Tibial nerve (tissue), 4 donors: ENCODE measurements at regions not wholly inside any gene's neighbourhood (a gene's known extent, or its start where the extent isn't known, plus 50 kb on each side); places are given as distances from the start of the nearest gene placed in this dataset.

Experiments
- DNase-seq, 2 donors: peaks; one replicate each; pipeline ENCODE4 v3.0.0-alpha.2; 2019; ENCODE audit warnings: low spot score in 2 of 2
- H3K27ac ChIP-seq, 4 donors: fragments of 200-600 bp; sonication (generic) in 3 of 4; one replicate each; pipeline ENCODE4 v1.5.1; 2017 to 2019; ENCODE audit warnings: mild to moderate bottlenecking in 1 of 4
- H3K27me3 ChIP-seq, 2 donors: fragments of 200-600 bp; sonication (generic) in 1 of 2; one replicate each; pipeline versions ENCODE4 v1.5.1 to v1.6.0; 2017 to 2019
- H3K36me3 ChIP-seq, 3 donors: fragments of 200-600 bp; sonication (generic); one replicate each; pipeline ENCODE4 v1.5.1; 2018 to 2019
- H3K4me1 ChIP-seq, 4 donors: fragments of 200-600 bp; sonication (generic) in 3 of 4; one replicate each; pipeline ENCODE4 v1.5.1; 2017 to 2019
- H3K4me3 ChIP-seq, 4 donors: fragments of 200-600 bp; sonication (generic) in 3 of 4; one replicate each; pipeline ENCODE4 v1.5.1; 2017 to 2019; ENCODE audit warnings: mild to moderate bottlenecking in 1 of 4, moderate library complexity in 1 of 4
- H3K9me3 ChIP-seq, 4 donors: fragments of 200-600 bp; sonication (generic) in 3 of 4; one replicate each; pipeline ENCODE4 v1.5.1; 2017 to 2019
- EP300 ChIP-seq, 2 donors: sonication (generic); formaldehyde crosslinking; IDR thresholded peaks; one replicate each; pipeline ENCODE4 v1.6.1; 2017; ENCODE audit warnings: antibody characterized with exemption in 2 of 2, mild to moderate bottlenecking in 1 of 2
- POLR2A ChIP-seq, 2 donors: fragments of 450-650 bp; IDR thresholded peaks; one replicate each; pipeline ENCODE4 v1.6.1; 2017; ENCODE audit warnings: antibody characterized with exemption in 2 of 2, mild to moderate bottlenecking in 2 of 2, moderate library complexity in 2 of 2
- WGBS, 2 donors: methylation state at CpG; one replicate each; pipeline ENCODE4 v1.1.5; 2018; 5-methylcytosine and 5-hydroxymethylcytosine counted together
- TF ChIP-seq, protein P1 (sequence below), 5 experiments: fragments of 200-600 bp in 3 of 5; fragments of 450-650 bp in 2 of 5; sonication (generic) in 3 of 5; IDR thresholded peaks; one replicate each; pipeline ENCODE4 v1.5.1; 2016 to 2019; ENCODE audit warnings: antibody characterized with exemption in 5 of 5, mild to moderate bottlenecking in 3 of 5, moderate library complexity in 2 of 5

DNA sequence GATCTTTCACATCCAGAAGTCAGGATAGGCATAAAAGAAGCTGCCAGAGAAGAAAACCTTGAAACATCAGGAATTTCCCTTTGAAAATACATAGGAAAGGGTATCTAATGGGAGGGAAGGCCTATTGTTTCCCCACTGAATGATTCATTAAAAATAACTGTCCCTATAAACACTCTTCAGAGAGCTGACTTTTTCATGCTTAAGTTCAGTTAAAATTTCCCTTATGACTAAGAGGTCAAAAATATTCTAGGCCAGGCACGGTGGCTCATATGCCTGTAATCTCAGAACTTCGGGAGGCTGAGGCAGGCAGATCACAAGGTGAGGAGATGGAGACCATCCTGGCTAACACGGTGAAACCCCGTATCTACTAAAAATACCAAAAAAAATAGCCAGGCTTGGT, 499.5 kb downstream of the ENC1 start:
- H3K36me3 ChIP-seq, result no peaks in the 10 kb centered on the region
- no peaks in the 10 kb centered on the region for H3K4me1 ChIP-seq
- DNase-seq, result no peak
- no peak overlapping the region for H3K27ac ChIP-seq
- WGBS, 2 donors, result 76 to 78% methylated on average over 4 of the region's 4 CpGs
- TF ChIP-seq POLR2A (IDR thresholded peaks at IDR 0.05), result no peak
- no peak for TF ChIP-seq EP300 (IDR thresholded peaks at IDR 0.05)
- TF ChIP-seq, protein P1, sequence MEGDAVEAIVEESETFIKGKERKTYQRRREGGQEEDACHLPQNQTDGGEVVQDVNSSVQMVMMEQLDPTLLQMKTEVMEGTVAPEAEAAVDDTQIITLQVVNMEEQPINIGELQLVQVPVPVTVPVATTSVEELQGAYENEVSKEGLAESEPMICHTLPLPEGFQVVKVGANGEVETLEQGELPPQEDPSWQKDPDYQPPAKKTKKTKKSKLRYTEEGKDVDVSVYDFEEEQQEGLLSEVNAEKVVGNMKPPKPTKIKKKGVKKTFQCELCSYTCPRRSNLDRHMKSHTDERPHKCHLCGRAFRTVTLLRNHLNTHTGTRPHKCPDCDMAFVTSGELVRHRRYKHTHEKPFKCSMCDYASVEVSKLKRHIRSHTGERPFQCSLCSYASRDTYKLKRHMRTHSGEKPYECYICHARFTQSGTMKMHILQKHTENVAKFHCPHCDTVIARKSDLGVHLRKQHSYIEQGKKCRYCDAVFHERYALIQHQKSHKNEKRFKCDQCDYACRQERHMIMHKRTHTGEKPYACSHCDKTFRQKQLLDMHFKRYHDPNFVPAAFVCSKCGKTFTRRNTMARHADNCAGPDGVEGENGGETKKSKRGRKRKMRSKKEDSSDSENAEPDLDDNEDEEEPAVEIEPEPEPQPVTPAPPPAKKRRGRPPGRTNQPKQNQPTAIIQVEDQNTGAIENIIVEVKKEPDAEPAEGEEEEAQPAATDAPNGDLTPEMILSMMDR (IDR thresholded peaks at IDR 0.05), result no peak
- H3K27me3 ChIP-seq, result no peaks in the 10 kb centered on the region
- H3K9me3 ChIP-seq, result no peaks in the 10 kb centered on the region
- H3K4me3 ChIP-seq, result no peak overlapping the region

DNA sequence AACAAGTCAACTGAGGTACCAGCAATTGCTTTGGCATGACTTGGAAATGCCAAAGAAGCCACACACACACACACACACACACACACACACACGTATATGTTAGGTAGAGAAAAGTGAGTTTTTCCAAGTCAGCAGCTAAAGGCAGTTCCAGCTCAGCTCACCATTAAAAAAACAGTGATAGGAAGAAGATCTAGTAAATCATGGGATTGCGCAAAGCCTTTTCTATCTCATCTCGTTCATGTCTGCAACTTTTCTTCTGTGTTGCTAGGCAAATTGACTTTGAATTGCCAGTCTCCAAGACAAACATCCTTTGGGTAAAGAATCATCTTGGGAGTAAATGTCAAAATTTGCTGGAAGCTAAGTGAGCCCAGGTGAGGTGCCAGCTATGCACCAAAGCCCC, 500.1 kb downstream of the ENC1 start:
- no peaks in the 10 kb centered on the region for H3K4me1 ChIP-seq
- DNase-seq, result no peak
- 77 to 80% methylated on average over 3 of the region's 3 CpGs for WGBS, 2 donors
- H3K4me3 ChIP-seq, result no peak overlapping the region
- no peaks in the 10 kb centered on the region for H3K36me3 ChIP-seq
- no peaks in the 10 kb centered on the region for H3K9me3 ChIP-seq
- TF ChIP-seq POLR2A (IDR thresholded peaks at IDR 0.05) (no peak), EP300 (IDR thresholded peaks at IDR 0.05) (no peak)
- TF ChIP-seq, protein P1 (IDR thresholded peaks at IDR 0.05), result no peak
- no peak overlapping the region for H3K27ac ChIP-seq
- H3K27me3 ChIP-seq, result no peaks in the 10 kb centered on the region

DNA sequence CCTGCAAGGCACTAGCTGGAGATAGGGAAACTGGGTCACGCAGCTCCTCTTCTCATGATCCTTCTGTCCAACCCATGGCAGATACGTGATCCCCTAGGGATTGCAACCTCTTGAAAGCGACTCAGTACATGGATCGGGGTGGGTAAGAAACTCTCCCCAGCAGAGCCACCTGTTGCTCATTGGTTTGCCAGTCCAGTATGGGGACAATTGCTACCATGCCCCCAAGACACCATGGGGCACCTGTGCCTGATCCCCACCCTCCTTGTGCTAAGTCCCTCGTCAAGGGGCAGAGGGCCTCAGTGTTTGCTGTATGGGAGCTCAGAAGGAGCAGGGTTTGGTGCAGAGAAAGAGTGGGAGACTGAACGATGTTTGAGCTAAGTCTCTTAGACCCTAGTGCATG, 500.9 kb downstream of the ENC1 start:
- Histone ChIP-seq H3K27ac (no peak overlapping the region), H3K4me3 (no peak overlapping the region), H3K9me3 (no peaks in the 10 kb centered on the region), H3K4me1 (no peaks in the 10 kb centered on the region), H3K27me3 (no peaks in the 10 kb centered on the region), H3K36me3 (no peaks in the 10 kb centered on the region)
- no peak for DNase-seq
- 91 to 92% methylated on average over 6 of the region's 6 CpGs for WGBS, 2 donors
- no peak for TF ChIP-seq POLR2A (IDR thresholded peaks at IDR 0.05)
- TF ChIP-seq, protein P1 (IDR thresholded peaks at IDR 0.05), result no peak
- no peak for TF ChIP-seq EP300 (IDR thresholded peaks at IDR 0.05)

DNA sequence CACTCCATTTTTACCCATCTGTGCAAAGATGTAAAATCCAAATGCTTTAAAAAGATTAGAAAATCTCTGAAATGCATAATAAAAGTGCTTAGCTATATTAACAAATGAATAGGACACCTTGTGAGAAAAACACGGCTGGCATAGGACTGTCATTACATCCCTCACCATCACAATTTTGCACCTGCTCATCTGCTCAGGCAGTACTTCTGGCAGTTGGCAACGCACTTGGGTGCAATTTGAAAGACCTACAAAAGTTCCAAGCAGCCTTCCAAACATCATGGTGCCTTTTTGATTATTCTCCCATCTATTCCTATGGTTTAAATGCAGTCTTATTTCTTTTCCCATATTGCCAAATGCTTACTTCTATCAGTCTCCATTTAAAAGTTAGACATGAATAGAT, 501.8 kb downstream of the ENC1 start:
- no peak for DNase-seq
- no peaks in the 10 kb centered on the region for H3K4me1 ChIP-seq
- H3K36me3 ChIP-seq, result no peaks in the 10 kb centered on the region
- H3K27ac ChIP-seq, result no peak overlapping the region
- H3K4me3 ChIP-seq, result no peak overlapping the region
- H3K9me3 ChIP-seq, result no peaks in the 10 kb centered on the region
- TF ChIP-seq POLR2A (IDR thresholded peaks at IDR 0.05) (no peak), EP300 (IDR thresholded peaks at IDR 0.05) (no peak)
- TF ChIP-seq, protein P1 (IDR thresholded peaks at IDR 0.05), result no peak
- 84 to 91% methylated on average over 2 of the region's 2 CpGs for WGBS, 2 donors
- H3K27me3 ChIP-seq, result no peaks in the 10 kb centered on the region

DNA sequence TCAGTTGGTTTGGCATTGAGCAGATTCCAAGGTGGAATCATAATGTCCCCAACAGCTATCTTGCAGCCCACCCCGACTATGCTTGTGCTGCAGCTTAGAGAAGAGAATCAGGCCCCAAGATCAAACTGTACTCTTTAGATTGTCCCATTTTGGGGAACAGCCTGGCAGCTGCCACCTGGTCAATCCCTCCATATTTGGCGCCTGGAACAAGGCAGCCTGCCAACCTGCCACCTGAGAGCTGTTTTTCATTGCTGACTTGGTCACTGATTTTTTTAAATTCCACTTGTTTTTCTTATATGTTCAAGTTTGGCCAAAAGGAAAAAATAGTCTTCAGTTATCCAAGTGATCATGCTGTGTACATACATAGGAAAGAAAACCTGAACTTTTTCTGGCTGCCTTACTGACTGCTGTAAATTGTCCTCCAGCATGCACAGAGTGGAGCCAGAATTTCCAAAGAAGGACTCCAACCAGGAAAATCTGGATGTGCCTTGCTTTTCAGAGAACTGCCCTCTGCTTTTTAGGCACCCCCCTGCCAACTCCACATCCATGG, 504.2 kb downstream of the ENC1 start:
- no peaks in the 10 kb centered on the region for H3K36me3 ChIP-seq
- H3K9me3 ChIP-seq, result no peaks in the 10 kb centered on the region
- no peaks in the 10 kb centered on the region for H3K4me1 ChIP-seq
- no peak overlapping the region for H3K27ac ChIP-seq
- H3K27me3 ChIP-seq, result no peaks in the 10 kb centered on the region
- no peak for DNase-seq
- TF ChIP-seq EP300 (IDR thresholded peaks at IDR 0.05), result no peak
- no peak for TF ChIP-seq POLR2A (IDR thresholded peaks at IDR 0.05)
- TF ChIP-seq, protein P1 (IDR thresholded peaks at IDR 0.05), result no peak
- H3K4me3 ChIP-seq, result no peak overlapping the region
- WGBS, 2 donors, result 87 to 92% methylated on average over 2 of the region's 2 CpGs
